Naive thymus-derived CD8-positive, alpha-beta T cell (primary cell): ENCODE measurements at regions not wholly inside any gene's neighbourhood (a gene's known extent, or its start where the extent isn't known, plus 50 kb on each side); places are given as distances from the start of the nearest gene placed in this dataset.
"Not testable (repeated sequence)": the region's sequence is repeated elsewhere in the genome, so short reads cannot be mapped to it uniquely, and the experiment has no call there.

Source experiments
- ATAC-seq, 2 donors: fragments of 150-1000 bp; cut with Tn5 transposase in 1 of 2; sonication (Bioruptor Pico), chemical (Tn5 transposase) in 1 of 2; 1 replicate in 1 of 2; 2 replicates in 1 of 2; pipeline ENCODE4 v1.10.0; 2021; ENCODE audit warnings: mild to moderate bottlenecking in 2 of 2, moderate library complexity in 2 of 2
- POLR2A ChIA-PET: fragments of 350-600 bp; sonication (Branson Sonifier 250); formaldehyde crosslinking; loops from one replicate; lab custom pipeline; 2021; ENCODE audit warnings: antibody characterized with exemption; lab: Charles Lee
- DNase-seq, 10 donors: peaks; one replicate each; pipeline versions ENCODE4 v3.0.0 to v3.0.0-alpha.2; 2020 to 2022
- H3K27ac Mint-ChIP-seq, 10 donors: one replicate each; pipeline ENCODE4 v1.8.0; 2020 to 2022; ENCODE audit warnings: mild to moderate bottlenecking in 10 of 10, mixed read lengths in 10 of 10, moderate library complexity in 4 of 10, inconsistent platforms in 1 of 10
- H3K27me3 Mint-ChIP-seq, 5 donors: one replicate each; pipeline ENCODE4 v1.8.0; 2021 to 2022; ENCODE audit warnings: mixed read lengths in 5 of 5
- H3K36me3 Mint-ChIP-seq, 3 donors: one replicate each; pipeline ENCODE4 v1.8.0; 2020 to 2022; ENCODE audit warnings: mixed read lengths in 3 of 3, mild to moderate bottlenecking in 2 of 3, inconsistent platforms in 1 of 3
- H3K4me1 Mint-ChIP-seq, 4 donors: one replicate each; pipeline ENCODE4 v1.8.0; 2021 to 2022; ENCODE audit warnings: mixed read lengths in 4 of 4
- H3K4me3 Mint-ChIP-seq, 10 donors: one replicate each; pipeline ENCODE4 v1.8.0; 2020 to 2022; ENCODE audit warnings: mild to moderate bottlenecking in 10 of 10, mixed read lengths in 10 of 10, moderate library complexity in 6 of 10, inconsistent platforms in 1 of 10
- H3K9me3 Mint-ChIP-seq, 9 donors: one replicate each; pipeline ENCODE4 v1.8.0; 2020 to 2022; ENCODE audit warnings: mixed read lengths in 9 of 9, mild to moderate bottlenecking in 3 of 9, inconsistent platforms in 1 of 9, moderate library complexity in 1 of 9

GRCh38 chr4:129988957-129989356, 893.0 kb downstream of the C4orf33 start:
- Mint-ChIP-seq H3K4me1 (no peaks in the 10 kb centered on the region), H3K27ac (no peak overlapping the region), H3K9me3 (peaks cover 0 to 9% (median 0%) of the 10 kb centered on the region in 9 donors), H3K4me3 (no peak overlapping the region), H3K27me3 (no peaks in the 10 kb centered on the region), H3K36me3 (no peaks in the 10 kb centered on the region)
- DNase-seq = no peak
- no peak for ATAC-seq
- POLR2A ChIA-PET = no interaction called here

GRCh38 chr4:129994715-129995114, 898.8 kb downstream of the C4orf33 start:
- no peak for ATAC-seq
- Mint-ChIP-seq H3K27ac (no peak overlapping the region), H3K9me3 (peaks cover 0 to 6% (median 3%) of the 10 kb centered on the region in 9 donors), H3K4me3 (no peak overlapping the region), H3K36me3 (no peaks in the 10 kb centered on the region), H3K27me3 (no peaks in the 10 kb centered on the region), H3K4me1 (no peaks in the 10 kb centered on the region)
- DNase-seq = no peak
- POLR2A ChIA-PET = no interaction called here

GRCh38 chr4:129998436-129999150, 902.6 kb downstream of the C4orf33 start:
- Mint-ChIP-seq H3K4me1 (no peaks in the 10 kb centered on the region), H3K27ac (no peak overlapping the region), H3K9me3 (peaks cover 0 to 11% (median 4%) of the 10 kb centered on the region in 9 donors), H3K4me3 (no peak overlapping the region), H3K27me3 (no peaks in the 10 kb centered on the region), H3K36me3 (no peaks in the 10 kb centered on the region)
- POLR2A ChIA-PET = no interaction called here
- ATAC-seq (no peak), DNase-seq (no peak)

GRCh38 chr4:129999156-129999555, 903.2 kb downstream of the C4orf33 start:
- peaks cover 0 to 11% (median 3%) of the 10 kb centered on the region in 9 donors for H3K9me3 Mint-ChIP-seq
- H3K27ac Mint-ChIP-seq = no peak overlapping the region
- no peaks in the 10 kb centered on the region for H3K27me3 Mint-ChIP-seq
- H3K4me1 Mint-ChIP-seq = no peaks in the 10 kb centered on the region
- DNase-seq (no peak), ATAC-seq (no peak)
- H3K4me3 Mint-ChIP-seq = no peak overlapping the region
- POLR2A ChIA-PET = no interaction called here
- no peaks in the 10 kb centered on the region for H3K36me3 Mint-ChIP-seq

- H3K36me3 Mint-ChIP-seq = no peaks in the 10 kb centered on the region
- H3K4me3 Mint-ChIP-seq = no peak overlapping the region
- no peaks in the 10 kb centered on the region for H3K9me3 Mint-ChIP-seq
- ATAC-seq = no peak
- H3K4me1 Mint-ChIP-seq = no peaks in the 10 kb centered on the region
- no peak overlapping the region for H3K27ac Mint-ChIP-seq
- no peak for DNase-seq
- POLR2A ChIA-PET = no interaction called here
- H3K27me3 Mint-ChIP-seq = no peaks in the 10 kb centered on the region
These were observed 912.5 kb downstream of the C4orf33 start for GRCh38 chr4:130008461-130008860.

- H3K27me3 Mint-ChIP-seq, H3K4me3 Mint-ChIP-seq, H3K27ac Mint-ChIP-seq, H3K36me3 Mint-ChIP-seq, DNase-seq, POLR2A ChIA-PET, ATAC-seq, H3K9me3 Mint-ChIP-seq, H3K4me1 Mint-ChIP-seq: not testable (repeated sequence)
These were observed 916.9 kb downstream of the C4orf33 start for GRCh38 chr4:130012806-130013205.

GRCh38 chr4:130021706-130022105, 925.8 kb downstream of the C4orf33 start:
- Mint-ChIP-seq H3K4me1 (no peaks in the 10 kb centered on the region), H3K9me3 (peaks cover 0 to 4% (median 0%) of the 10 kb centered on the region in 9 donors), H3K36me3 (no peaks in the 10 kb centered on the region), H3K27ac (no peak overlapping the region), H3K27me3 (no peaks in the 10 kb centered on the region), H3K4me3 (no peak overlapping the region)
- POLR2A ChIA-PET = no interaction called here
- no peak for ATAC-seq
- no peak for DNase-seq

GRCh38 chr4:130023088-130023487, 927.1 kb downstream of the C4orf33 start:
- H3K27ac Mint-ChIP-seq = no peak overlapping the region
- H3K36me3 Mint-ChIP-seq = no peaks in the 10 kb centered on the region
- POLR2A ChIA-PET = no interaction called here
- ATAC-seq (no peak), DNase-seq (no peak)
- no peaks in the 10 kb centered on the region for H3K27me3 Mint-ChIP-seq
- H3K9me3 Mint-ChIP-seq = peaks cover 0 to 4% (median 0%) of the 10 kb centered on the region in 9 donors
- no peak overlapping the region for H3K4me3 Mint-ChIP-seq
- no peaks in the 10 kb centered on the region for H3K4me1 Mint-ChIP-seq

GRCh38 chr4:130025701-130026100, 929.7 kb downstream of the C4orf33 start:
- H3K36me3 Mint-ChIP-seq = no peaks in the 10 kb centered on the region
- POLR2A ChIA-PET = no interaction called here
- H3K4me3 Mint-ChIP-seq = no peak overlapping the region
- DNase-seq = no peak
- H3K4me1 Mint-ChIP-seq = no peaks in the 10 kb centered on the region
- no peak overlapping the region for H3K27ac Mint-ChIP-seq
- H3K27me3 Mint-ChIP-seq = no peaks in the 10 kb centered on the region
- H3K9me3 Mint-ChIP-seq = peaks cover 0 to under 1% (median 0%) of the 10 kb centered on the region in 9 donors
- ATAC-seq = no peak

GRCh38 chr4:130026185-130026584, 930.2 kb downstream of the C4orf33 start:
- no peak for DNase-seq
- Mint-ChIP-seq H3K27ac (no peak overlapping the region), H3K27me3 (no peaks in the 10 kb centered on the region), H3K36me3 (no peaks in the 10 kb centered on the region), H3K4me3 (no peak overlapping the region), H3K4me1 (no peaks in the 10 kb centered on the region), H3K9me3 (no peaks in the 10 kb centered on the region)
- POLR2A ChIA-PET = no interaction called here
- ATAC-seq = no peak

- Mint-ChIP-seq H3K36me3 (no peaks in the 10 kb centered on the region), H3K4me1 (no peaks in the 10 kb centered on the region), H3K27me3 (no peaks in the 10 kb centered on the region), H3K9me3 (no peaks in the 10 kb centered on the region), H3K4me3 (no peak overlapping the region), H3K27ac (no peak overlapping the region)
- POLR2A ChIA-PET = no interaction called here
- DNase-seq (no peak), ATAC-seq (no peak)
These were observed 932.0 kb downstream of the C4orf33 start for GRCh38 chr4:130027973-130028372.

GRCh38 chr4:130028552-130028951, 932.6 kb downstream of the C4orf33 start:
- Mint-ChIP-seq H3K9me3 (peaks cover 0 to 3% (median 0%) of the 10 kb centered on the region in 9 donors), H3K27ac (no peak overlapping the region), H3K4me1 (no peaks in the 10 kb centered on the region), H3K36me3 (no peaks in the 10 kb centered on the region), H3K27me3 (peaks cover 0 to 1% (median 0%) of the 10 kb centered on the region in 5 donors), H3K4me3 (no peak overlapping the region)
- ATAC-seq (no peak), DNase-seq (no peak)
- POLR2A ChIA-PET = no interaction called here

- ATAC-seq (no peak), DNase-seq (no peak)
- Mint-ChIP-seq H3K27me3 (peaks cover 0 to 1% (median 0%) of the 10 kb centered on the region in 5 donors), H3K9me3 (peaks cover 0 to 3% (median 0%) of the 10 kb centered on the region in 9 donors), H3K4me3 (no peak overlapping the region), H3K36me3 (no peaks in the 10 kb centered on the region), H3K4me1 (no peaks in the 10 kb centered on the region), H3K27ac (no peak overlapping the region)
- POLR2A ChIA-PET = no interaction called here
These were observed 933.5 kb downstream of the C4orf33 start for GRCh38 chr4:130029442-130029841.

GRCh38 chr4:130031858-130032257, 935.9 kb downstream of the C4orf33 start:
- H3K36me3 Mint-ChIP-seq = no peaks in the 10 kb centered on the region

More at GRCh38 chr4:130031858-130032257, 935.9 kb downstream of the C4orf33 start:
- peaks cover 0 to 4% (median 0%) of the 10 kb centered on the region in 9 donors for H3K9me3 Mint-ChIP-seq
- H3K4me1 Mint-ChIP-seq = no peaks in the 10 kb centered on the region
- POLR2A ChIA-PET = no interaction called here
- no peak overlapping the region for H3K4me3 Mint-ChIP-seq
- no peak overlapping the region for H3K27ac Mint-ChIP-seq
- no peak for ATAC-seq
- peaks cover 0 to 1% (median 0%) of the 10 kb centered on the region in 5 donors for H3K27me3 Mint-ChIP-seq
- DNase-seq = no peak
